GM23338 (cell line): ENCODE measurements at regions not wholly inside any gene's neighbourhood (a gene's known extent, or its start where the extent isn't known, plus 50 kb on each side); places are given as distances from the start of the nearest gene placed in this dataset.

Experiments
- EZH2 ChIP-seq: fragments of 200-600 bp; sonication (generic); IDR thresholded peaks from one replicate; pipeline ENCODE4 v1.8.0; 2017; ENCODE audit warnings: antibody characterized with exemption, mild to moderate bottlenecking, low read depth; ENCODE audit not compliant: unreplicated experiment
- EZH2phosphoT487 ChIP-seq: fragments of 200-600 bp; sonication (generic); IDR thresholded peaks from one replicate; pipeline ENCODE4 v1.8.1; 2018; ENCODE audit warnings: antibody characterized with exemption; ENCODE audit not compliant: unreplicated experiment
- POLR2AphosphoS5 ChIP-seq: IDR thresholded peaks from 2 replicates; pipeline ENCODE4 v1.6.1; 2016; ENCODE audit warnings: antibody characterized with exemption, low read depth
- TF ChIP-seq, protein P1 (sequence below), 2 experiments: fragments of 200-600 bp in 1 of 2; sonication (generic) in 1 of 2; conservative IDR thresholded peaks; 2 replicates each; pipeline versions ENCODE4 v1.5.1 to v1.6.1; 2016 to 2017; ENCODE audit warnings: antibody characterized with exemption in 2 of 2, low read depth in 2 of 2, mild to moderate bottlenecking in 2 of 2, moderate library complexity in 1 of 2

DNA sequence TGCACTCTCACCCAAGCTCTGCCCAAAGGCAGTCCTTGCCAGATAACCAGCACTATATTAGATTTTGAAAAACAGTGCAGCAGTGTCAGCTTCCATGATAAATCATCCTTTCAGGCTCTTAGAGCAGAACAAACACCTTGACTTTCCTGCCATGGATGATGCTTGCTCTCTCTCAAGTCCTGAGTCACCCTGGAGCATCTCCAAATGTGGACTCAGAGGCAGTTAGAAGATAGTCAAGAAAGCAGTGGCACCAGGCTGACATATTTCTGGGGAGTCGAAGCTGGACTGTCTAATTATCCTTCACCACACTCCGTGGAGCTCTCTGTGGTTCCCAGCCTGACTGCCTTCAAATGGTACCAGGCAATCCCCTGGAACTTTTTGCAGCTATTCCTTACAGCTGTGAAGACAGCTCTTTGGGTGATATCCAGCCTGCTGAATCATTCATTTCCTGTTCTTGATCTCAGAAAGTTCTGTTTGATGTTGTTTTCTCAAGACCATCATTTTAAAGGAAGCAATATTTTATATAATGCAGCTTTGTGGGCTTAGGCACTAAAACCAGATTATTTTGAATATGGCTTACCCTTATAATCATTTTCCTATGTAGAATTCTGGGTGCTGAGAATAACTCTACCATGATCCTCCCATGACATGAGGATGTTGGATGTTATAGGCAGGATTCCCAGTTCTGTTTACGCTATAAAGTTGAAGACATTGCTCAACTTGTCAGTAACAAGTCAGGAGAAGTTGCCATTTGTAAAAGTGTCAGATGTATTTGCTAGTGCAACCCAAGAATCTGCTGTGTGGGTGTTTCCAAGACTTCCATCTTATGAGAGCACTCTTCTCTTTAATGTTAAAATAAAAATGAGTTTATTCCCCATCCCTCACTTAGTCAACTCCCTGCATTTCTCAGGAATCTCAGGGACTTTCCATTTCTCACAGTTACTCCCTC is 233.8 kb downstream of the C7orf25 start:
- TF ChIP-seq, protein P1, sequence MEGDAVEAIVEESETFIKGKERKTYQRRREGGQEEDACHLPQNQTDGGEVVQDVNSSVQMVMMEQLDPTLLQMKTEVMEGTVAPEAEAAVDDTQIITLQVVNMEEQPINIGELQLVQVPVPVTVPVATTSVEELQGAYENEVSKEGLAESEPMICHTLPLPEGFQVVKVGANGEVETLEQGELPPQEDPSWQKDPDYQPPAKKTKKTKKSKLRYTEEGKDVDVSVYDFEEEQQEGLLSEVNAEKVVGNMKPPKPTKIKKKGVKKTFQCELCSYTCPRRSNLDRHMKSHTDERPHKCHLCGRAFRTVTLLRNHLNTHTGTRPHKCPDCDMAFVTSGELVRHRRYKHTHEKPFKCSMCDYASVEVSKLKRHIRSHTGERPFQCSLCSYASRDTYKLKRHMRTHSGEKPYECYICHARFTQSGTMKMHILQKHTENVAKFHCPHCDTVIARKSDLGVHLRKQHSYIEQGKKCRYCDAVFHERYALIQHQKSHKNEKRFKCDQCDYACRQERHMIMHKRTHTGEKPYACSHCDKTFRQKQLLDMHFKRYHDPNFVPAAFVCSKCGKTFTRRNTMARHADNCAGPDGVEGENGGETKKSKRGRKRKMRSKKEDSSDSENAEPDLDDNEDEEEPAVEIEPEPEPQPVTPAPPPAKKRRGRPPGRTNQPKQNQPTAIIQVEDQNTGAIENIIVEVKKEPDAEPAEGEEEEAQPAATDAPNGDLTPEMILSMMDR (conservative IDR thresholded peaks at IDR 0.05; ENCODE audit: low read depth in 2 of 2), result no peak
- no peak for TF ChIP-seq POLR2AphosphoS5
- no peak for TF ChIP-seq EZH2
- TF ChIP-seq EZH2phosphoT487, result no peak
